H1 (cell line): ENCODE measurements at regions not wholly inside any gene's neighbourhood (a gene's known extent, or its start where the extent isn't known, plus 50 kb on each side); places are given as distances from the start of the nearest gene placed in this dataset.
A peak's percentile ranks its signal among the peaks of the same experiment; 100 is the strongest.

ENCODE experiments used
- CTCF ChIA-PET: fragments of 300-600 bp; sonication (Branson Sonifier 250); formaldehyde crosslinking; loops from one replicate; lab custom pipeline; 2021; ENCODE audit not compliant: partially characterized antibody; lab: Charles Lee
- POLR2A ChIA-PET: fragments of 300-600 bp; sonication (Branson Sonifier 250); formaldehyde crosslinking; loops from one replicate; lab custom pipeline; 2021; ENCODE audit warnings: inconsistent platforms; ENCODE audit not compliant: partially characterized antibody; lab: Charles Lee
- DNase-seq, 2 experiments: peaks; one replicate each; pipeline versions ENCODE4 v3.0.0 to v3.0.0-alpha.2; 2010 to 2022; ENCODE audit warnings: low spot score in 2 of 2, low read depth in 1 of 2, mixed read lengths in 1 of 2
- FAIRE-seq: peaks from 2 replicates; lab custom pipeline; 2011; peaks lifted over from hg19 to GRCh38; lab: Jason Lieb, UNC
- H2AFZ ChIP-seq: 2 replicates; pipeline ENCODE4 v1.8.1; 2012; ENCODE audit warnings: low read length, inconsistent platforms
- H2AK5ac ChIP-seq: 2 replicates; pipeline ENCODE4 v1.6.1; 2013; ENCODE audit warnings: low read depth, low read length
- H2BK120ac ChIP-seq: replicated peaks from 2 replicates; pipeline ENCODE3; 2013; ENCODE audit warnings: low read depth, low read length, inconsistent platforms
- H2BK12ac ChIP-seq: 2 replicates; pipeline ENCODE4 v1.6.1; 2013; ENCODE audit warnings: low read depth, low read length
- H2BK15ac ChIP-seq: 2 replicates; pipeline ENCODE4 v1.6.1; 2013; ENCODE audit warnings: low read length
- H2BK20ac ChIP-seq: 2 replicates; pipeline ENCODE4 v1.6.1; 2013; ENCODE audit warnings: low read length
- H2BK5ac ChIP-seq: 2 replicates; pipeline ENCODE4 v1.6.1; 2013; ENCODE audit warnings: low read depth, low read length
- H3K14ac ChIP-seq: 2 replicates; pipeline ENCODE4 v1.6.1; 2013; ENCODE audit warnings: inconsistent platforms; ENCODE audit not compliant: insufficient read length
- H3K18ac ChIP-seq: 2 replicates; pipeline ENCODE4 v1.6.1; 2013; ENCODE audit warnings: low read length; ENCODE audit errors: extremely low read depth
- H3K23ac ChIP-seq: 2 replicates; pipeline ENCODE4 v1.6.1; 2013; ENCODE audit warnings: inconsistent platforms; ENCODE audit not compliant: insufficient read length
- H3K23me2 ChIP-seq: 2 replicates; pipeline ENCODE4 v1.6.1; 2013; ENCODE audit warnings: low read depth, low read length
- H3K27ac ChIP-seq: 2 replicates; pipeline ENCODE4 v1.6.1; 2011; ENCODE audit warnings: low read depth, low read length, inconsistent platforms
- H3K27me3 ChIP-seq, 4 experiments: replicated peaks in 1 of 4; 1 replicate in 1 of 4; 2 replicates in 3 of 4; pipeline versions ENCODE4 v1.6.1 to v1.8.1; 2011 to 2013; ENCODE audit warnings: low read length in 3 of 4, mild to moderate bottlenecking in 3 of 4, inconsistent platforms in 2 of 4, mixed read lengths in 2 of 4, moderate library complexity in 1 of 4; ENCODE audit not compliant: control insufficient read depth in 3 of 4, insufficient read depth in 3 of 4; ENCODE audit errors: extremely low read depth in 1 of 4
- H3K36me3 ChIP-seq, 4 experiments: 2 replicates each; pipeline versions ENCODE4 v1.6.1 to v1.8.1; 2011 to 2013; ENCODE audit warnings: mild to moderate bottlenecking in 4 of 4, low read length in 3 of 4, moderate library complexity in 2 of 4, control low read depth in 1 of 4, inconsistent platforms in 1 of 4; ENCODE audit not compliant: insufficient read depth in 4 of 4, control insufficient read depth in 2 of 4
- H3K4ac ChIP-seq: replicated peaks from 2 replicates; pipeline ENCODE3; 2013; ENCODE audit warnings: low read length, low read depth, mixed read lengths, inconsistent platforms; ENCODE audit not compliant: insufficient read length
- H3K4me1 ChIP-seq, 4 experiments: replicated peaks in 1 of 4; 1 replicate in 1 of 4; 2 replicates in 3 of 4; pipeline versions ENCODE4 v1.6.1 to v1.8.1; 2011 to 2013; ENCODE audit warnings: low read length in 3 of 4, inconsistent platforms in 2 of 4, mixed read lengths in 1 of 4; ENCODE audit not compliant: insufficient read depth in 4 of 4, control insufficient read depth in 3 of 4
- H3K4me2 ChIP-seq, 2 experiments: 2 replicates each; pipeline versions ENCODE4 v1.6.1 to v1.8.1; 2011 to 2013; ENCODE audit warnings: low read depth in 2 of 2, low read length in 2 of 2, control low read depth in 1 of 2, inconsistent platforms in 1 of 2, mild to moderate bottlenecking in 1 of 2; ENCODE audit not compliant: insufficient read depth in 1 of 2
- H3K4me3 ChIP-seq, 4 experiments: fragments of 200-600, 300-600 bp in 1 of 4; sonication (generic), shearing (Covaris generic), sonication (Bioruptor Twin) in 1 of 4; 2 replicates each; pipeline versions ENCODE4 v1.5.1 to v1.8.1; 2011 to 2016; ENCODE audit warnings: low read length in 4 of 4, low read depth in 3 of 4, control low read depth in 2 of 4, inconsistent platforms in 2 of 4, mild to moderate bottlenecking in 2 of 4, mixed read lengths in 1 of 4, moderate library complexity in 1 of 4; ENCODE audit not compliant: insufficient read depth in 2 of 4; ENCODE audit errors: extremely low read depth in 1 of 4
- H3K56ac ChIP-seq: replicated peaks from 2 replicates; pipeline ENCODE3; 2013; ENCODE audit warnings: low read depth, mild to moderate bottlenecking, mixed read lengths, low read length, inconsistent platforms; ENCODE audit not compliant: insufficient read length
- H3K79me1 ChIP-seq: 2 replicates; pipeline ENCODE4 v1.6.1; 2013; ENCODE audit warnings: low read depth, low read length, control low read depth
- H3K79me2 ChIP-seq, 2 experiments: 2 replicates each; pipeline versions ENCODE4 v1.6.1 to v1.8.1; 2012 to 2013; ENCODE audit warnings: low read length in 2 of 2, mild to moderate bottlenecking in 2 of 2, inconsistent platforms in 1 of 2; ENCODE audit not compliant: insufficient read depth in 2 of 2, control insufficient read depth in 1 of 2
- H3K9ac ChIP-seq, 4 experiments: replicated peaks in 1 of 4; 1 replicate in 1 of 4; 2 replicates in 3 of 4; pipeline versions ENCODE4 v1.6.1 to v1.8.1; 2011 to 2013; ENCODE audit warnings: low read depth in 3 of 4, low read length in 3 of 4, control low read depth in 2 of 4, mild to moderate bottlenecking in 2 of 4, moderate library complexity in 2 of 4, inconsistent platforms in 1 of 4; ENCODE audit errors: extremely low read depth in 1 of 4
- H3K9me3 ChIP-seq, 2 experiments: 2 replicates each; pipeline versions ENCODE4 v1.6.1 to v1.8.1; 2012 to 2013; ENCODE audit warnings: mild to moderate bottlenecking in 2 of 2, moderate library complexity in 2 of 2, control low read depth in 1 of 2, inconsistent platforms in 1 of 2, low read depth in 1 of 2, low read length in 1 of 2, mixed read lengths in 1 of 2; ENCODE audit not compliant: insufficient read depth in 2 of 2
- H4K20me1 ChIP-seq, 2 experiments: replicated peaks in 1 of 2; 2 replicates each; pipeline versions ENCODE3 to v1.8.1; 2011 to 2013; ENCODE audit warnings: inconsistent platforms in 2 of 2, low read length in 2 of 2, mild to moderate bottlenecking in 1 of 2; ENCODE audit not compliant: insufficient read depth in 2 of 2, control insufficient read depth in 1 of 2
- H4K5ac ChIP-seq: 2 replicates; pipeline ENCODE4 v1.6.1; 2013; ENCODE audit warnings: low read length, low read depth, mixed read lengths, inconsistent platforms; ENCODE audit not compliant: insufficient read length
- H4K8ac ChIP-seq: 2 replicates; pipeline ENCODE4 v1.8.0; 2013; ENCODE audit warnings: mild to moderate bottlenecking, moderate library complexity, low read length, inconsistent platforms; ENCODE audit not compliant: insufficient read depth; ENCODE audit errors: extremely low read depth
- H4K91ac ChIP-seq: replicated peaks from 2 replicates; pipeline ENCODE3; 2013; ENCODE audit warnings: low read length, mixed read lengths, inconsistent platforms; ENCODE audit not compliant: insufficient read length
- JUN ChIP-seq: IDR thresholded peaks from 2 replicates; pipeline ENCODE4 v1.6.1; 2011; ENCODE audit warnings: low read depth, mild to moderate bottlenecking, improper control_type of control experiment, low read length
- TBP ChIP-seq: IDR thresholded peaks from 2 replicates; pipeline ENCODE4 v1.6.1; 2011; ENCODE audit warnings: low read depth, low read length, improper control_type of control experiment
- WGBS, 2 experiments: shearing (Covaris generic) in 1 of 2; methylation state at CpG; one replicate each; pipeline versions ENCODE4 v1.1.6 to v1.1.7; 2013 to 2015; ENCODE audit warnings: low lambda C conversion rate in 2 of 2, mixed read lengths in 2 of 2, inconsistent platforms in 1 of 2, low coverage in 1 of 2, missing lambda C conversion rate in 1 of 2; ENCODE audit not compliant: insufficient replicate concordance in 2 of 2, insufficient coverage in 1 of 2, insufficient read length in 1 of 2; ENCODE audit errors: extremely low coverage in 1 of 2, missing lambda C conversion rate in 1 of 2; 5-methylcytosine and 5-hydroxymethylcytosine counted together

- Histone ChIP-seq H2BK20ac (no peak overlapping the region), H3K23me2 (0 out of 2 replicates have a peak, but pooled peaks cover 2% of the 10 kb centered on the region), H4K5ac (no peak overlapping the region), H3K79me1 (no peaks in the 10 kb centered on the region), H3K27me3 (peaks cover 19 to 59% (median 48%) of the 10 kb centered on the region in 4 experiments), H3K4me1 (peaks cover 0 to 2% (median 0%) of the 10 kb centered on the region in 4 experiments; a peak in 1 of 7 replicates), H3K18ac (no peak overlapping the region), H3K14ac (no peak overlapping the region), H3K9me3 (no peaks in the 10 kb centered on the region; a peak in 1 of 4 replicates), H2BK12ac (no peak overlapping the region), H3K9ac (no peak overlapping the region), H2AFZ (no peak overlapping the region), H3K4me3 (no peak overlapping the region), H4K20me1 (peaks cover 0 to 3% of the 10 kb centered on the region in 2 experiments), H3K23ac (no peak overlapping the region), H2BK15ac (no peak overlapping the region), H3K56ac (no peak overlapping the region), H4K8ac (no peak overlapping the region), H3K27ac (no peak overlapping the region), H3K79me2 (no peaks in the 10 kb centered on the region), H2BK5ac (no peak overlapping the region), H2BK120ac (no peak overlapping the region), H4K91ac (no peak overlapping the region), H3K4ac (no peak overlapping the region), H3K36me3 (no peaks in the 10 kb centered on the region), H3K4me2 (no peak overlapping the region), H2AK5ac (no peak overlapping the region)
- no peak for FAIRE-seq
- DNase-seq, result peak in 1 of 2 experiments; percentile 23
- 82% methylated on average over 3 of the region's 3 CpGs; no CpG with 5 or more reads in 1 of the 2 experiments for WGBS, 2 experiments
- CTCF ChIA-PET, result interaction anchor here (0.7 to 2.0 kb wide), 6 partner anchors 10 to 341 kb away, joined by 3 to 7 read pairs (median 3); no protein-coding TSS in a partner anchor
- no peak for TF ChIP-seq TBP
- no peak for TF ChIP-seq JUN
- POLR2A ChIA-PET, result interaction anchor here (1.2 kb wide), 1 partner anchor 10 kb away, joined by 5 read pairs; no protein-coding TSS in a partner anchor
Measured at GRCh38 chr7:50953820-50954219, 171.1 kb upstream of the GRB10 start.
